Upper lobe of left lung (tissue), 4 donors: ENCODE measurements at regions not wholly inside any gene's neighbourhood (a gene's known extent, or its start where the extent isn't known, plus 50 kb on each side); places are given as distances from the start of the nearest gene placed in this dataset.

Experiments used
- POLR2A ChIP-seq, 4 donors: fragments of 450-650 bp; IDR thresholded peaks; one replicate each; pipeline ENCODE4 v1.5.1; 2016 to 2017; ENCODE audit warnings: antibody characterized with exemption in 4 of 4, mild to moderate bottlenecking in 2 of 4
- TF ChIP-seq, protein P1 (sequence below), 6 experiments: fragments of 450-650 bp in 4 of 6; fragments of 200-600 bp in 2 of 6; sonication (generic) in 2 of 6; IDR thresholded peaks; one replicate each; pipeline ENCODE4 v1.5.1; 2016 to 2019; ENCODE audit warnings: antibody characterized with exemption in 6 of 6

DNA sequence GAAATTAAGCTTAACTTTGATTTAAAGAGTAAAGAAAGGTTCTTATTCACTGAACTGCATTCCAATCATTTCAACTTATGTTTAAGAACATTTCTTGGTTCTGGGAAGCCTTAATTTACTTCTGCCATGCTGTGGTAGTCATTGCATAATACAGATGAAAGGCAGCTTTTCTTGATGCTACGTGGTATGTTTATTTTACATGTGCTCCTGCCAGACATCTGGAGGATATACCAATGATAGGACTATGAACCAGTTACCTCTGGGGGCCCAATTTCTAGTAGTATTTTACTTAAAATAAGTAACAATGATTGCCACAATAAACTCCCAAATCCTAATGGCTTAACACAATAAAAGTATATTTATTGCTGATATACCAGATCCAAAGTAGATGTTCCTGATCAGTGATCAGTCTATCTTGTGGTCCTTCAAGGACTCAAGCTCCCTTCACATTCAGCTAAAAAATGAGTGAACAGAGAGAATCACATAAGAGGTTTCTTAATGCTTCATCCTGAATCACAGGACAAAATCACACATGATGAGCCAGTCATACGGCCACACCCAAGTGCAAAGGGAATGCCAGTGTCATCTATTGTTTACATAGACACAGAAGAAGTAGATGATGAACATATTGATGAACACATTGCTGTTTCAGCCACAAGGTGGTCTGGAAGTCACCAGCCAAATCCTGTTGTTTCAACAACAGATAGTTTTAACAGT, 56.5 kb upstream of the CCN2 start:
- TF ChIP-seq, protein P1, sequence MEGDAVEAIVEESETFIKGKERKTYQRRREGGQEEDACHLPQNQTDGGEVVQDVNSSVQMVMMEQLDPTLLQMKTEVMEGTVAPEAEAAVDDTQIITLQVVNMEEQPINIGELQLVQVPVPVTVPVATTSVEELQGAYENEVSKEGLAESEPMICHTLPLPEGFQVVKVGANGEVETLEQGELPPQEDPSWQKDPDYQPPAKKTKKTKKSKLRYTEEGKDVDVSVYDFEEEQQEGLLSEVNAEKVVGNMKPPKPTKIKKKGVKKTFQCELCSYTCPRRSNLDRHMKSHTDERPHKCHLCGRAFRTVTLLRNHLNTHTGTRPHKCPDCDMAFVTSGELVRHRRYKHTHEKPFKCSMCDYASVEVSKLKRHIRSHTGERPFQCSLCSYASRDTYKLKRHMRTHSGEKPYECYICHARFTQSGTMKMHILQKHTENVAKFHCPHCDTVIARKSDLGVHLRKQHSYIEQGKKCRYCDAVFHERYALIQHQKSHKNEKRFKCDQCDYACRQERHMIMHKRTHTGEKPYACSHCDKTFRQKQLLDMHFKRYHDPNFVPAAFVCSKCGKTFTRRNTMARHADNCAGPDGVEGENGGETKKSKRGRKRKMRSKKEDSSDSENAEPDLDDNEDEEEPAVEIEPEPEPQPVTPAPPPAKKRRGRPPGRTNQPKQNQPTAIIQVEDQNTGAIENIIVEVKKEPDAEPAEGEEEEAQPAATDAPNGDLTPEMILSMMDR (IDR thresholded peaks at IDR 0.05) = no peak
- TF ChIP-seq POLR2A (IDR thresholded peaks at IDR 0.05) = no peak
